HCT116 (cell line): ENCODE measurements at regions not wholly inside any gene's neighbourhood (a gene's known extent, or its start where the extent isn't known, plus 50 kb on each side); places are given as distances from the start of the nearest gene placed in this dataset.

Source experiments
- ATAC-seq: fragments of 200-7000 bp; cut with Tn5 transposase; 2 replicates; pipeline ENCODE4 v1.9.1; 2020; ENCODE audit warnings: mild to moderate bottlenecking, moderate library complexity
- BruUV-seq: library from RNA; stranded (reverse); fragments of 400-500 nt; replicated peaks from 2 replicates; lab custom pipeline; 2021; lab: Mats Ljungman, UMichigan
- CTCF ChIA-PET: fragments of 300-600 bp; sonication (Branson Sonifier 250); formaldehyde crosslinking; loops from one replicate; lab custom pipeline; 2021; ENCODE audit warnings: antibody characterized with exemption; lab: Charles Lee
- POLR2A ChIA-PET: fragments of 300-600, 350-600 bp; sonication (Branson Sonifier 250); formaldehyde crosslinking; loops from one replicate; lab custom pipeline; 2021; ENCODE audit warnings: antibody characterized with exemption; lab: Charles Lee
- RAD21 ChIA-PET, 2 experiments: fragments of 300-600 bp; sonication (Branson Sonifier 250); formaldehyde crosslinking; loops; one replicate each; lab custom pipeline; 2023; ENCODE audit warnings: low total read pairs in 2 of 2; ENCODE audit not compliant: uncharacterized antibody in 2 of 2, unreplicated experiment in 2 of 2, low non-redundant PET in 1 of 2; lab: Charles Lee
- DNase-seq: peaks from one replicate; pipeline ENCODE4 v3.0.0-alpha.2; 2010; ENCODE audit warnings: low read depth, low spot score
- H2AFZ ChIP-seq: fragments of 200-600 bp; shearing (Covaris generic), sonication (generic); 2 replicates; pipeline ENCODE4 v1.6.1; 2017; ENCODE audit warnings: low read depth, mixed run types, mixed read lengths, antibody characterized with exemption, low read length; ENCODE audit not compliant: poor library complexity, severe bottlenecking
- H3K27ac ChIP-seq: 2 replicates; pipeline ENCODE4 v1.5.1; 2012; ENCODE audit warnings: low read depth, low read length
- H3K27me3 ChIP-seq: fragments of 200-600 bp; sonication (generic); 2 replicates; pipeline ENCODE4 v1.6.1; 2016; ENCODE audit warnings: mixed run types, low read length, mixed read lengths; ENCODE audit not compliant: insufficient read depth
- H3K36me3 ChIP-seq, 2 experiments: fragments of 200-500 bp in 1 of 2; fragments of 200-600 bp in 1 of 2; sonication (Bioruptor generic) in 1 of 2; sonication (generic) in 1 of 2; 2 replicates each; pipeline versions ENCODE4 v1.5.1 to v1.6.1; 2014 to 2016; ENCODE audit warnings: low read length in 2 of 2, inconsistent platforms in 1 of 2, mixed read lengths in 1 of 2, mixed run types in 1 of 2; ENCODE audit not compliant: insufficient read depth in 2 of 2, control insufficient read depth in 1 of 2
- H3K4me1 ChIP-seq, 2 experiments: fragments of 200-600 bp in 1 of 2; sonication (generic) in 1 of 2; 2 replicates each; pipeline versions ENCODE4 v1.5.1 to v1.6.1; 2012 to 2017; ENCODE audit warnings: low read length in 2 of 2, inconsistent platforms in 1 of 2, mild to moderate bottlenecking in 1 of 2, mixed read lengths in 1 of 2, mixed run types in 1 of 2, moderate library complexity in 1 of 2; ENCODE audit not compliant: insufficient read depth in 2 of 2, control insufficient read depth in 1 of 2
- H3K4me2 ChIP-seq: fragments of 200-600 bp; sonication (generic); 2 replicates; pipeline ENCODE4 v1.6.1; 2017; ENCODE audit warnings: mixed run types, low read length, mixed read lengths
- H3K4me3 ChIP-seq, 2 experiments: fragments of 200-600 bp in 1 of 2; sonication (generic) in 1 of 2; replicated peaks in 1 of 2; 2 replicates each; pipeline ENCODE4 v1.5.1; 2011 to 2016; ENCODE audit warnings: low read length in 2 of 2, control low read depth in 1 of 2, low read depth in 1 of 2, mild to moderate bottlenecking in 1 of 2, mixed read lengths in 1 of 2, mixed run types in 1 of 2
- H3K79me2 ChIP-seq: fragments of 200-600 bp; sonication (generic); 2 replicates; pipeline ENCODE4 v1.6.1; 2017; ENCODE audit warnings: mild to moderate bottlenecking, mixed run types, low read length, moderate library complexity, mixed read lengths; ENCODE audit not compliant: insufficient read depth
- H3K9ac ChIP-seq: fragments of 200-600 bp; sonication (generic); 2 replicates; pipeline ENCODE4 v1.6.1; 2016; ENCODE audit warnings: low read length, mixed read lengths
- H3K9me2 ChIP-seq: fragments of 200-600 bp; sonication (generic), shearing (Covaris generic); 2 replicates; pipeline ENCODE4 v1.6.1; 2017; ENCODE audit warnings: mixed run types, mild to moderate bottlenecking, moderate library complexity; ENCODE audit not compliant: insufficient read depth
- H3K9me3 ChIP-seq, 2 experiments: fragments of 200-500 bp in 1 of 2; fragments of 200-600 bp in 1 of 2; sonication (Bioruptor generic) in 1 of 2; sonication (generic) in 1 of 2; 2 replicates each; pipeline ENCODE4 v1.6.1; 2014 to 2017; ENCODE audit warnings: low read length in 2 of 2, mixed read lengths in 2 of 2, inconsistent platforms in 1 of 2, low read depth in 1 of 2, mild to moderate bottlenecking in 1 of 2, mixed run types in 1 of 2, moderate library complexity in 1 of 2; ENCODE audit not compliant: control insufficient read depth in 1 of 2, insufficient read depth in 1 of 2
- H4K20me1 ChIP-seq: fragments of 200-600 bp; sonication (generic), shearing (Covaris generic); 2 replicates; pipeline ENCODE4 v1.6.1; 2017; ENCODE audit warnings: mixed run types, mild to moderate bottlenecking, moderate library complexity; ENCODE audit not compliant: insufficient read depth
- EGR1 ChIP-seq: IDR thresholded peaks from 2 replicates; pipeline ENCODE4 v1.6.1; 2012; ENCODE audit warnings: low read depth
- EZH2 ChIP-seq: fragments of 200-600 bp; sonication (generic); IDR thresholded peaks from 2 replicates; pipeline ENCODE4 v1.6.1; 2017; ENCODE audit warnings: antibody characterized with exemption, mixed run types
- EZH2phosphoT487 ChIP-seq: fragments of 200-600 bp; IDR thresholded peaks from 2 replicates; pipeline ENCODE4 v1.6.1; 2018; ENCODE audit warnings: antibody characterized with exemption, borderline replicate concordance
- FOSL1 ChIP-seq: IDR thresholded peaks from 2 replicates; pipeline ENCODE4 v1.6.1; 2012; ENCODE audit warnings: low read depth
- SP1 ChIP-seq: IDR thresholded peaks from 2 replicates; pipeline ENCODE4 v1.6.1; 2012; ENCODE audit warnings: low read depth
- TCF7L2 ChIP-seq: IDR thresholded peaks from 2 replicates; pipeline ENCODE4 v1.7.0; 2011; ENCODE audit warnings: borderline replicate concordance, inconsistent platforms; ENCODE audit not compliant: insufficient read depth, insufficient read length; ENCODE audit errors: extremely low read depth
- ZFX ChIP-seq: fragments of 450-650 bp; IDR thresholded peaks from 2 replicates; pipeline ENCODE4 v1.6.1; 2017
- intact Hi-C: fragments of 100-400 bp; cut with micrococcal nuclease; formaldehyde crosslinking; loops from 2 replicates; pipeline ENCODE4 v1.10.0; 2022

GRCh38 chr4:27790911-27791310 lies 930.3 kb downstream of the STIM2 start:
- Histone ChIP-seq H3K27me3 (no peaks in the 10 kb centered on the region), H3K9ac (no peak overlapping the region), H3K9me2 (no peaks in the 10 kb centered on the region), H3K4me1 (peaks cover 0 to 10% of the 10 kb centered on the region in 2 experiments; a peak in 1 of 4 replicates), H3K4me2 (peak overlapping the region; percentile 0; the same call in 1 of the 2 replicates), H4K20me1 (no peaks in the 10 kb centered on the region), H3K36me3 (no peaks in the 10 kb centered on the region), H3K9me3 (no peaks in the 10 kb centered on the region), H3K27ac (no peak overlapping the region), H2AFZ (no peak overlapping the region), H3K4me3 (no peak overlapping the region), H3K79me2 (no peaks in the 10 kb centered on the region)
- ChIA-PET CTCF (no interaction called here), POLR2A (no interaction called here), RAD21 (no interaction called here)
- intact Hi-C loops: no loop called here
- ATAC-seq (no peak), DNase-seq (no peak)
- TF ChIP-seq EZH2phosphoT487 (no peak), ZFX (no peak)
- BruUV-seq: no TSS peak

GRCh38 chr4:27791640-27792039 lies 931.0 kb downstream of the STIM2 start:
- Histone ChIP-seq H3K9me2 (no peaks in the 10 kb centered on the region), H3K27ac (no peak overlapping the region), H3K9me3 (no peaks in the 10 kb centered on the region), H3K27me3 (no peaks in the 10 kb centered on the region), H2AFZ (no peak overlapping the region), H3K4me2 (no peak overlapping the region), H3K4me1 (peaks cover 0 to 10% of the 10 kb centered on the region in 2 experiments; a peak in 1 of 4 replicates), H3K4me3 (no peak overlapping the region), H3K79me2 (no peaks in the 10 kb centered on the region), H4K20me1 (no peaks in the 10 kb centered on the region), H3K9ac (no peak overlapping the region), H3K36me3 (no peaks in the 10 kb centered on the region)
- CTCF ChIA-PET: no interaction called here
- POLR2A ChIA-PET: no interaction called here
- TF ChIP-seq EGR1 (no peak), EZH2 (no peak), ZFX (no peak), TCF7L2 (no peak), FOSL1 (no peak), SP1 (no peak)
- RAD21 ChIA-PET: interaction anchor here in 1 of 2 experiments (0.5 kb wide), 1 partner anchor 463 kb away, joined by 3 read pairs; no protein-coding TSS in a partner anchor
- DNase-seq: no peak
- no peak for ATAC-seq
- intact Hi-C loops: no loop called here
- BruUV-seq: no TSS peak
